Uterus (tissue), 3 donors: ENCODE measurements at regions not wholly inside any gene's neighbourhood (a gene's known extent, or its start where the extent isn't known, plus 50 kb on each side); places are given as distances from the start of the nearest gene placed in this dataset.

Source experiments
- DNase-seq, 2 donors: peaks; one replicate each; pipeline ENCODE4 v3.0.0-alpha.2; 2019 to 2020
- H3K27ac ChIP-seq, 2 donors: fragments of 200-600 bp; sonication (generic); 1 replicate in 1 of 2; 2 replicates in 1 of 2; pipeline ENCODE4 v1.5.1; 2016 to 2018
- H3K27me3 ChIP-seq, 2 donors: fragments of 200-600 bp; sonication (generic); one replicate each; pipeline ENCODE4 v1.5.1; 2018 to 2019; ENCODE audit warnings: control low read depth in 1 of 2
- H3K36me3 ChIP-seq, 2 donors: fragments of 200-600 bp; sonication (generic); one replicate each; pipeline ENCODE4 v1.5.1; 2019; ENCODE audit warnings: control low read depth in 1 of 2
- H3K4me1 ChIP-seq, 2 donors: fragments of 200-600 bp; sonication (generic); one replicate each; pipeline ENCODE4 v1.5.1; 2018 to 2019; ENCODE audit warnings: control low read depth in 1 of 2
- H3K4me3 ChIP-seq, 2 donors: fragments of 200-600 bp; sonication (generic); 1 replicate in 1 of 2; 2 replicates in 1 of 2; pipeline ENCODE4 v1.5.1; 2018 to 2019; ENCODE audit warnings: mild to moderate bottlenecking in 1 of 2
- H3K9me3 ChIP-seq, 2 donors: fragments of 200-600 bp; sonication (generic); one replicate each; pipeline ENCODE4 v1.5.1; 2019; ENCODE audit warnings: control low read depth in 1 of 2
- CTCF ChIP-seq, 4 experiments: fragments of 200-600 bp in 2 of 4; fragments of 450-650 bp in 2 of 4; sonication (generic) in 2 of 4; IDR thresholded peaks; one replicate each; pipeline ENCODE4 v1.5.1; 2016 to 2019; ENCODE audit warnings: antibody characterized with exemption in 4 of 4, mild to moderate bottlenecking in 2 of 4, moderate library complexity in 1 of 4
- POLR2A ChIP-seq, 2 donors: fragments of 450-650 bp; IDR thresholded peaks; one replicate each; pipeline ENCODE4 v1.6.1; 2016; ENCODE audit warnings: antibody characterized with exemption in 2 of 2, mild to moderate bottlenecking in 1 of 2, moderate library complexity in 1 of 2
- intact Hi-C: fragments of 100-400 bp; cut with DNase I; formaldehyde crosslinking; loops from one replicate; pipeline ENCODE4 v1.15.1; 2023; ENCODE audit warnings: low total_unique reads
- donor health status: DM: yes; HTN: yes; CAD: no.

GRCh38 chr19:28003543-28003942 lies 1209.4 kb downstream of the UQCRFS1 start:
- TF ChIP-seq POLR2A (IDR thresholded peaks at IDR 0.05) (no peak), CTCF (IDR thresholded peaks at IDR 0.05) (no peak)
- no peaks in the 10 kb centered on the region for H3K27me3 ChIP-seq
- H3K4me3 ChIP-seq, result no peak overlapping the region
- H3K4me1 ChIP-seq, result no peaks in the 10 kb centered on the region
- no peaks in the 10 kb centered on the region for H3K9me3 ChIP-seq
- no peak overlapping the region for H3K27ac ChIP-seq
- no peaks in the 10 kb centered on the region for H3K36me3 ChIP-seq
- no peak for DNase-seq
- intact Hi-C loops, result no loop called here

DNA sequence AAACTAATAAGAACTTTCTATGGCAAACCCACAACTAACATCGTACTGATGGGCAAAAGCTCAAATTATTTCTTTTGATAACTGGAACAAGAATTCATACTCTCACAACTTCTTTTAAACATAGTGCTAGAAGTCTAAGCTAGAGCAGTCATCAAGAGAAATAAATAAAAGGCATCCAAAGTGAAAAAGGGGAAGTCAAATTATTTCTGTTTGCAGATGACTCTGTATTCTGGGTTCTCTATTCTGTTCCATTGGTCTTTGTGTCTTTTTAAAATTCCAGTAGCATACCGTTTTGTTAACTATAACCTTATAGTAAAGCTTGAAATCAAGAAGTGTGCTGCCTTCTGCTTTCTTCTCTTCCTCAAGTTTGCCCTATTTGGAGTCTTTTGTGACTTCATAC lies 1215.9 kb downstream of the UQCRFS1 start:
- TF ChIP-seq CTCF (IDR thresholded peaks at IDR 0.05) (no peak), POLR2A (IDR thresholded peaks at IDR 0.05) (no peak)
- DNase-seq, result no peak
- Histone ChIP-seq H3K27me3 (no peaks in the 10 kb centered on the region), H3K27ac (no peak overlapping the region), H3K9me3 (no peaks in the 10 kb centered on the region), H3K36me3 (no peaks in the 10 kb centered on the region), H3K4me1 (no peaks in the 10 kb centered on the region), H3K4me3 (no peak overlapping the region)
- intact Hi-C loops, result loop anchor here (5.0 kb wide), 1 partner anchor 170 kb away; no protein-coding TSS in a partner anchor

- intact Hi-C loops, result no loop called here
- Histone ChIP-seq H3K27me3 (no peaks in the 10 kb centered on the region), H3K4me3 (no peak overlapping the region), H3K36me3 (no peaks in the 10 kb centered on the region), H3K27ac (no peak overlapping the region), H3K4me1 (no peaks in the 10 kb centered on the region), H3K9me3 (no peaks in the 10 kb centered on the region)
- no peak for DNase-seq
- TF ChIP-seq CTCF (IDR thresholded peaks at IDR 0.05) (no peak), POLR2A (IDR thresholded peaks at IDR 0.05) (no peak)
Measured at GRCh38 chr19:27993619-27994570, 1219.1 kb downstream of the UQCRFS1 start.

GRCh38 chr19:27986299-27986698 lies 1226.7 kb downstream of the UQCRFS1 start:
- intact Hi-C loops, result no loop called here
- H3K27me3 ChIP-seq, result no peaks in the 10 kb centered on the region
- TF ChIP-seq CTCF (IDR thresholded peaks at IDR 0.05) (no peak), POLR2A (IDR thresholded peaks at IDR 0.05) (no peak)

GRCh38 chr19:27975419-27976005 lies 1237.4 kb downstream of the UQCRFS1 start:
- intact Hi-C loops, result loop anchor here (10.0 kb wide), 1 partner anchor 349 kb away; no protein-coding TSS in a partner anchor
- no peaks in the 10 kb centered on the region for H3K9me3 ChIP-seq
- H3K4me3 ChIP-seq, result no peak overlapping the region
- no peaks in the 10 kb centered on the region for H3K27me3 ChIP-seq
- H3K36me3 ChIP-seq, result no peaks in the 10 kb centered on the region
- DNase-seq, result no peak
- TF ChIP-seq CTCF (IDR thresholded peaks at IDR 0.05) (no peak), POLR2A (IDR thresholded peaks at IDR 0.05) (no peak)
- H3K27ac ChIP-seq, result no peak overlapping the region
- H3K4me1 ChIP-seq, result no peaks in the 10 kb centered on the region

More at GRCh38 chr19:27986299-27986698, 1226.7 kb downstream of the UQCRFS1 start:
- H3K36me3 ChIP-seq, result no peaks in the 10 kb centered on the region
- H3K4me1 ChIP-seq, result no peaks in the 10 kb centered on the region
- no peaks in the 10 kb centered on the region for H3K9me3 ChIP-seq
- no peak for DNase-seq
- no peak overlapping the region for H3K27ac ChIP-seq
- H3K4me3 ChIP-seq, result no peak overlapping the region
